ENCODE measurements at regions not wholly inside any gene's neighbourhood (a gene's known extent, or its start where the extent isn't known, plus 50 kb on each side); places are given as distances from the start of the nearest gene placed in this dataset.

DNA sequence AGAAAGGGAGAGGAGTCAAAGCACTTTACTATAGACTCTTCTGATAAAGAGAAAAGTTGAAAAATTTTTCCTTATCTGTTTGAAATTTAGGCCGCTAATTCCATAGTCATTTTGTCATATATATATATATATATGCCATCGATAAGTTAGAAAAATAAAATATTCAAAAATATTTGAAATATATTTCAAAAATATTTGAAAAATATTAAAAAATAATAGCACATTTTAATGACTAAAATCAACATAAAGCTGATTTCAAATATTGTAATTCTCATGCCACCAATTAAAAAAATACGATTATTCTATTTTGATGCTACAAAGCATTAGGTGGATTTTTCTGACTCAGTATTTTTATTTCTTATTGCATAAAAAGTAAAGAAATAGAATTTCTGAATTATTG, 87.1 kb downstream of the KIF2B start:
- Histone ChIP-seq H3K4me1 (replicated peaks; ENCODE audit: insufficient read depth) (no peaks in the 10 kb centered on the region), H2AFZ (no peak overlapping the region), H3F3A (ENCODE audit: insufficient read depth, low read depth) (no peaks in the 10 kb centered on the region), H3K36me3 (ENCODE audit: low read depth) (no peaks in the 10 kb centered on the region), H4K20me1 (ENCODE audit: insufficient read depth) (no peaks in the 10 kb centered on the region), H3K79me2 (ENCODE audit: low read depth) (no peaks in the 10 kb centered on the region), H3K27ac (no peak overlapping the region), H3K4me2 (no peak overlapping the region), H3K27me3 (ENCODE audit: insufficient read depth, low read depth) (no peaks in the 10 kb centered on the region), H3K9me2 (ENCODE audit: insufficient read depth) (no peaks in the 10 kb centered on the region), H3K4me3 (no peak overlapping the region), H3K9me3 (ENCODE audit: insufficient read depth, low read depth) (no peaks in the 10 kb centered on the region)
- DNase-seq = no peak
- POLR2A ChIA-PET (ENCODE audit: unreplicated experiment) = no interaction called here
- TF ChIP-seq, protein P1, sequence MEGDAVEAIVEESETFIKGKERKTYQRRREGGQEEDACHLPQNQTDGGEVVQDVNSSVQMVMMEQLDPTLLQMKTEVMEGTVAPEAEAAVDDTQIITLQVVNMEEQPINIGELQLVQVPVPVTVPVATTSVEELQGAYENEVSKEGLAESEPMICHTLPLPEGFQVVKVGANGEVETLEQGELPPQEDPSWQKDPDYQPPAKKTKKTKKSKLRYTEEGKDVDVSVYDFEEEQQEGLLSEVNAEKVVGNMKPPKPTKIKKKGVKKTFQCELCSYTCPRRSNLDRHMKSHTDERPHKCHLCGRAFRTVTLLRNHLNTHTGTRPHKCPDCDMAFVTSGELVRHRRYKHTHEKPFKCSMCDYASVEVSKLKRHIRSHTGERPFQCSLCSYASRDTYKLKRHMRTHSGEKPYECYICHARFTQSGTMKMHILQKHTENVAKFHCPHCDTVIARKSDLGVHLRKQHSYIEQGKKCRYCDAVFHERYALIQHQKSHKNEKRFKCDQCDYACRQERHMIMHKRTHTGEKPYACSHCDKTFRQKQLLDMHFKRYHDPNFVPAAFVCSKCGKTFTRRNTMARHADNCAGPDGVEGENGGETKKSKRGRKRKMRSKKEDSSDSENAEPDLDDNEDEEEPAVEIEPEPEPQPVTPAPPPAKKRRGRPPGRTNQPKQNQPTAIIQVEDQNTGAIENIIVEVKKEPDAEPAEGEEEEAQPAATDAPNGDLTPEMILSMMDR (conservative IDR thresholded peaks at IDR 0.05) = no peak
- no peak for TF ChIP-seq EZH2 (IDR thresholded peaks at IDR 0.05; ENCODE audit: low read depth)
- CTCF ChIA-PET = no interaction called here
- intact Hi-C loops (cut with micrococcal nuclease; ENCODE audit: unreplicated experiment) = no loop called here
- BruUV-seq (replicated peaks) = no TSS peak

DNA sequence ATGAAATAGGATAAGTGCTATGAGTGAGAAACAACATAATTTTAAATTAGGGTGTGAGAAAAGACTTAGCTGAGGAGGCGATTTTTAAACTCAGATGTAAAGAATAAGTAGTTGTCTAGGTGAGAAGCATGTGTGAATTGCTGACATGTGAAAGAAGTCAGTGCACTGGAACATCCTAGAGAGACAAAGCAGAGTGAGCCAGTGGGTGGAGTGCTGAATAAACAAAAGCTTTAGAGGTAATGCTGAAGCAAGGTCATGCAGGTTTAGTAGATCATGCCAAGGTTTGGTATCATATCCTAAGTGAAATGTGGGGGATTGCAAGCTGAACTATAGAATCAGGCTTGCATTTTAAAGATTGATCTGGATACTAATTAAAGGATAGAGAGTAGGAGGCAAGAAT, 89.4 kb downstream of the KIF2B start:
- no peaks in the 10 kb centered on the region for H3K36me3 ChIP-seq (ENCODE audit: low read depth)
- no peaks in the 10 kb centered on the region for H4K20me1 ChIP-seq (ENCODE audit: insufficient read depth)
- ChIA-PET POLR2A (ENCODE audit: unreplicated experiment) (no interaction called here), CTCF (no interaction called here)
- no peaks in the 10 kb centered on the region for H3F3A ChIP-seq (ENCODE audit: insufficient read depth, low read depth)
- DNase-seq = no peak
- no peak overlapping the region for H3K4me3 ChIP-seq
- no peak overlapping the region for H3K27ac ChIP-seq
- H3K9me2 ChIP-seq (ENCODE audit: insufficient read depth) = no peaks in the 10 kb centered on the region
- no peaks in the 10 kb centered on the region for H3K27me3 ChIP-seq (ENCODE audit: insufficient read depth, low read depth)
- H3K4me2 ChIP-seq = no peak overlapping the region
- BruUV-seq (replicated peaks) = no TSS peak
- H3K79me2 ChIP-seq (ENCODE audit: low read depth) = no peaks in the 10 kb centered on the region
- H2AFZ ChIP-seq = no peak overlapping the region
- TF ChIP-seq, protein P1 (conservative IDR thresholded peaks at IDR 0.05) = no peak
- no peak for TF ChIP-seq EZH2 (IDR thresholded peaks at IDR 0.05; ENCODE audit: low read depth)
- H3K4me1 ChIP-seq (replicated peaks; ENCODE audit: insufficient read depth) = no peaks in the 10 kb centered on the region
- no peaks in the 10 kb centered on the region for H3K9me3 ChIP-seq (ENCODE audit: insufficient read depth, low read depth)
- intact Hi-C loops (cut with micrococcal nuclease; ENCODE audit: unreplicated experiment) = no loop called here

DNA sequence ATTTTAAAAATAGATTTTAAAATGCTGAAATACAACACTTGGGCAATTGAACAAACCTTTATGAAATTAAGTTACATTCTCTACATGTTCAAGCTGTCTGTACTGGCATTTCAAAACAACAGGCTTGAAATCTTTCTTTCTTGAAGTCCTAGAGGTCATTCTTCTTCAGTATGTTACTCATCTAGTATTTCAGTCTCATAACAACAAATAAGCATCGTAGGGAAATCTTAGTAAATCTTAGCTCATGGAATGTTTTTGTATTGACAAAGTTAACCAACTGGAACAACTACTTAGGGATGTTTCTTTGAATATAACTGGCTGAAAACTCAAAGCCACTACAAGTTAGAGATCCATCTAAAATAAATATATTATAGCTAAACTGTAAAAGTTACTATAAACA, 96.6 kb downstream of the KIF2B start:
- CTCF ChIA-PET = no interaction called here
- POLR2A ChIA-PET (ENCODE audit: unreplicated experiment) = no interaction called here
- H3K4me3 ChIP-seq = no peak overlapping the region
- no peaks in the 10 kb centered on the region for H4K20me1 ChIP-seq (ENCODE audit: insufficient read depth)
- H2AFZ ChIP-seq = no peak overlapping the region
- H3K4me2 ChIP-seq = no peak overlapping the region
- TF ChIP-seq EZH2 (IDR thresholded peaks at IDR 0.05; ENCODE audit: low read depth) = no peak
- TF ChIP-seq, protein P1 (conservative IDR thresholded peaks at IDR 0.05) = no peak
- H3K79me2 ChIP-seq (ENCODE audit: low read depth) = no peaks in the 10 kb centered on the region
- intact Hi-C loops (cut with micrococcal nuclease; ENCODE audit: unreplicated experiment) = no loop called here
- no peak overlapping the region for H3K27ac ChIP-seq
- no peaks in the 10 kb centered on the region for H3K9me2 ChIP-seq (ENCODE audit: insufficient read depth)
- no TSS peak for BruUV-seq (replicated peaks)
- DNase-seq = no peak
- H3K9me3 ChIP-seq (ENCODE audit: insufficient read depth, low read depth) = no peaks in the 10 kb centered on the region
- no peaks in the 10 kb centered on the region for H3K36me3 ChIP-seq (ENCODE audit: low read depth)
- H3K4me1 ChIP-seq (replicated peaks; ENCODE audit: insufficient read depth) = no peaks in the 10 kb centered on the region
- no peaks in the 10 kb centered on the region for H3K27me3 ChIP-seq (ENCODE audit: insufficient read depth, low read depth)
- no peaks in the 10 kb centered on the region for H3F3A ChIP-seq (ENCODE audit: insufficient read depth, low read depth)
